Chondrocyte (in vitro differentiated cells): ENCODE measurements at regions not wholly inside any gene's neighbourhood (a gene's known extent, or its start where the extent isn't known, plus 50 kb on each side); places are given as distances from the start of the nearest gene placed in this dataset.
"Not testable (repeated sequence)": the region's sequence is repeated elsewhere in the genome, so short reads cannot be mapped to it uniquely, and the experiment has no call there.

Experiments
- DNase-seq: peaks from one replicate; pipeline ENCODE4 v3.0.0; 2021; ENCODE audit warnings: mixed read lengths, low spot score
- H3K27ac Mint-ChIP-seq: one replicate; pipeline ENCODE4 v1.8.0; 2021; ENCODE audit warnings: mild to moderate bottlenecking, moderate library complexity, mixed read lengths; ENCODE audit not compliant: unreplicated experiment
- H3K27me3 Mint-ChIP-seq: 2 replicates; pipeline ENCODE4 v1.8.0; 2021; ENCODE audit warnings: low read depth, mixed read lengths
- H3K36me3 Mint-ChIP-seq: 2 replicates; pipeline ENCODE4 v1.8.0; 2021; ENCODE audit warnings: low read depth, mixed read lengths
- H3K4me1 Mint-ChIP-seq: 2 replicates; pipeline ENCODE4 v1.8.0; 2021; ENCODE audit warnings: low read depth, mild to moderate bottlenecking, mixed read lengths
- H3K4me3 Mint-ChIP-seq: one replicate; pipeline ENCODE4 v1.8.0; 2021; ENCODE audit warnings: mild to moderate bottlenecking, moderate library complexity, mixed read lengths; ENCODE audit not compliant: unreplicated experiment
- H3K9me3 Mint-ChIP-seq: 2 replicates; pipeline ENCODE4 v1.8.0; 2021; ENCODE audit warnings: low read depth, mixed read lengths
- CTCF ChIP-seq: fragments of 200-600 bp; sonication (generic); IDR thresholded peaks from 2 replicates; pipeline ENCODE4 v1.5.0; 2021; ENCODE audit warnings: antibody characterized with exemption, mild to moderate bottlenecking, moderate library complexity

DNA sequence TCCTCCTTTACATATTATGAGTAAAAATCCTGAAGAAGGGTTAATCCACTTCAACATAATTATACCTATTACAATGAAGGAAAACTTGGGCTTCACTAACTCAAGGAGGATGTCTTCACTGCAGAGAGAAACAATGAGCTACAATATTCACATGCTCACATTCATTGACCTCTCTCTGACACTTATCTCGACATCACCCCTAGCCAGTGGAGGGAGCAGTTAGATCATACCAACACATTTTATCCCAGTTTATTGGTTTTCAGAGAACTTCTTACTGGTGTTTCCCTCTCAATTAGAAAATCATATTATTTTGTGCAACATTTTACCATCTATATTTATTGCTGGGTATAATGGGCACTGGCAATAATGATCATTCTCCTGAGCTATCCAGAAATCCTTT lies 646.5 kb downstream of the TENT5A start:
- Mint-ChIP-seq H3K4me3 (no peak overlapping the region), H3K36me3 (no peaks in the 10 kb centered on the region), H3K4me1 (no peaks in the 10 kb centered on the region), H3K27ac (no peak overlapping the region), H3K27me3 (peaks cover 4% of the 10 kb centered on the region), H3K9me3 (peaks cover 2% of the 10 kb centered on the region)
- no peak for DNase-seq
- TF ChIP-seq CTCF, result peak; percentile 45

DNA sequence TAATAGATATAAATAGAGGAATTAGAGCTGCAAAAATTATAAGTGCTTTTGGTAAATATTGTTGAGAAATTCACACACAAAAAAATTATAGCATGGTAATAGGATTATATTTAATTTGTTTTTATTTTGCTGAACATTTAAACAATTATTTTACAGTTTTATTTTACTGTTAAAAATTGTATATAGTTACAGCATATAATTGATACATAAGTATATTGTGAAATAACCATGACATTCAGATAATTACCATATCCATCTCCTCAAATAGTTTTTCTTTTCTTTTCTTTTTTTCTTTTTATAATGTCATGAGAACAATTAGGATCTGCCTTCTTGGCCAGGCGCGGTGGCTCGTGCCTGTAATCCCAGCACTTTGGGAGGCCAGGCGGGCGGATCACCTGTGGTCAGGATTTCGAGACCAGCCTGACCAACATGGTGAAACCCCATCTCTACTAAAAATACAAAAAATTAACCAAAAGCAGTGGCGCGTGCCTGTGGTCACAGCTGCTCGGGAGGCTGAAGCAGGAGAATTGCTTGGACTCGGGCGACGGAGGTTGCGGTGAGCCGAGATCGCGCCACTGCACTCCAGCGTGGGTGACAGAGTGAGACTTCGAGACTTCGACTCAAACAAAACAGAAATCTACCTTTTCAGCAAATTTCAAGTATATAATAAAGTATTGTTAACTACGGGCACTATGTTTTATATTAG lies 654.2 kb downstream of the TENT5A start:
- Mint-ChIP-seq H3K27me3 (no peaks in the 10 kb centered on the region), H3K4me1 (no peaks in the 10 kb centered on the region), H3K9me3 (peaks cover 14% of the 10 kb centered on the region), H3K36me3 (peaks cover under 1% of the 10 kb centered on the region), H3K4me3 (no peak overlapping the region), H3K27ac (no peak overlapping the region)
- TF ChIP-seq CTCF, result no peak
- DNase-seq, result no peak

GRCh38 chr6:81096464-81096863 lies 656.0 kb downstream of the TENT5A start:
- not testable (repeated sequence) for H3K4me1 Mint-ChIP-seq, DNase-seq, H3K36me3 Mint-ChIP-seq, H3K27me3 Mint-ChIP-seq, H3K4me3 Mint-ChIP-seq, H3K27ac Mint-ChIP-seq
- H3K9me3 Mint-ChIP-seq, result peaks cover 17% of the 10 kb centered on the region

DNA sequence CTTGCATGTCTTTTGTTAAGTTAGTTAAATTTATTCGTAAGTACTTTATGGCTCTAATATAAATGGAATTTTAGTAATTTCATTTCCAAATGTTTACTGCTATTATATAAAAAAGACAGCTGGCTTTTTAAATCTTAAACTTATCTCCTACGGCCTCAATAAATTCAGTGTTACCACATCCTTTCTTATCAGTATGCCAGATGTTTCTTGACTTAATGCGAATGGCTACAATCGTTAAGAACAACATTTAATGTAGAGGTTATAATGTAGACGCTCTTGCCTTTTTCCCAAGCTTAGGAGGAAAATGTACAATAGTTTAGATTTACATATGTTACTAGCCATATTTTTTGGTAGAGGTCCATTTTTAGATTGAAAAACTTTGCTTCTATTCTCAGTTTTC lies 659.4 kb downstream of the TENT5A start:
- TF ChIP-seq CTCF, result no peak
- Mint-ChIP-seq H3K4me1 (no peaks in the 10 kb centered on the region), H3K27ac (no peak overlapping the region), H3K27me3 (no peaks in the 10 kb centered on the region), H3K4me3 (no peak overlapping the region), H3K36me3 (peaks cover 3% of the 10 kb centered on the region), H3K9me3 (peaks cover 7% of the 10 kb centered on the region)
- no peak for DNase-seq

DNA sequence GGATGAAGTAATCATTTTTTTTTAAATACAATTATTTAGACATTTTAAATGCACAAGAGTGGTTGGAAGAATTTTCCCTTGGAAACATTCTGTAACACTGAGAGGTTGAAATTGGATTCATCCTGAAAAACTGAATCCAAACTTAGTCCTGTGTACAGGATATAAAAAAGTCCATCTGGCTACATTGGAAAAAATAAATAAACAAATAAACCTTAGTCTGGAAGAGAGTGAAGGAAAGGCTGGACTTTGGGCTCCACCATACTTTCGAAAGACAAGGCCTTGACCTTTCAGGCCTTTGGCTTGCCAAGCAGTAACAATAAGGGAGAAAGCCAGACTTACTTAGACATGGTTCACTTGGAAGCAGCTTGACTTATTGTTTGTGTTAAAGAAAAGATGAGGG lies 664.3 kb downstream of the TENT5A start:
- TF ChIP-seq CTCF, result no peak
- Mint-ChIP-seq H3K27ac (no peak overlapping the region), H3K4me1 (no peaks in the 10 kb centered on the region), H3K27me3 (peaks cover 1% of the 10 kb centered on the region), H3K9me3 (peaks cover 2% of the 10 kb centered on the region), H3K4me3 (no peak overlapping the region), H3K36me3 (peaks cover under 1% of the 10 kb centered on the region)
- no peak for DNase-seq

DNA sequence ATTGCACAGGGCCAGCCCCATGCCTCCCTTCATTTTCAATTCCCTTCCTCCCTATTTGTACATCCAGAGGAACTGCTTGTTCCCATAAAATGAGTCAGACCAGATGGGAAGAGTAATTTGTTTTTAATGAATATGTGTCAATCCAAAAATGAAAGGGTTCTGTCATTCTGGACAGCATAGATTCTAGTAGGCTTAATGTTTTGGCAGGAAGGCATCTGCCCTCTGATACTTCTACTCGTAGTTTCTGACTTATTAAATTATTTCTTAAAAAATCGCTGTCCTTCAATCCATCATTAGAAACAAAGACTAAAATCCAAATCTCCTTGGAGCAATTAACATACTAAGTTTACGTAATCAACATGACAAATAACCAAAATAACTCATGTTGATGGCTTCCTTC lies 665.5 kb downstream of the TENT5A start:
- H3K27me3 Mint-ChIP-seq, result peaks cover 2% of the 10 kb centered on the region
- no peaks in the 10 kb centered on the region for H3K36me3 Mint-ChIP-seq
- no peak for DNase-seq
- TF ChIP-seq CTCF, result no peak
- no peak overlapping the region for H3K4me3 Mint-ChIP-seq
- no peaks in the 10 kb centered on the region for H3K4me1 Mint-ChIP-seq
- no peak overlapping the region for H3K27ac Mint-ChIP-seq
- H3K9me3 Mint-ChIP-seq, result no peaks in the 10 kb centered on the region
